ENCODE measurements at regions not wholly inside any gene's neighbourhood (a gene's known extent, or its start where the extent isn't known, plus 50 kb on each side); places are given as distances from the start of the nearest gene placed in this dataset.

DNA sequence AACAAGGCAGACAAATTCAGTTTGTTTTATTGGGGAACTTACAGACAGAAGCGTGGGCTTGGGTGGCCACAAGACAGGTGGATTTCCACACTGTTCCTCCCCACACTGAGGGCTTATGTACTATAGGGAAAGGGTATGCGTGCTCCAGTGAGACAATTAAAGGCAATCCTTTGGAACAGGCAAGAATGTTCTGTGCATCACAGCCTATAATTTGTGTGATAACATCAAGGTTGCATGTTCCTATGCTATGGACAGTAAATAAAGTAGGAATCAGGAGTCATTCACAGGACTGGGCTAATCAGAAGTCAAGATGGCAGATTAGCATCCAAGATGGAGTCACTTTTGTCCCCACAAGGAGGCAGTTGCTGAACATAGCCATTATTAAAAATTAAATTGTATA lies 84.6 kb upstream of the TRIM2 start:
- TF ChIP-seq, protein P1, sequence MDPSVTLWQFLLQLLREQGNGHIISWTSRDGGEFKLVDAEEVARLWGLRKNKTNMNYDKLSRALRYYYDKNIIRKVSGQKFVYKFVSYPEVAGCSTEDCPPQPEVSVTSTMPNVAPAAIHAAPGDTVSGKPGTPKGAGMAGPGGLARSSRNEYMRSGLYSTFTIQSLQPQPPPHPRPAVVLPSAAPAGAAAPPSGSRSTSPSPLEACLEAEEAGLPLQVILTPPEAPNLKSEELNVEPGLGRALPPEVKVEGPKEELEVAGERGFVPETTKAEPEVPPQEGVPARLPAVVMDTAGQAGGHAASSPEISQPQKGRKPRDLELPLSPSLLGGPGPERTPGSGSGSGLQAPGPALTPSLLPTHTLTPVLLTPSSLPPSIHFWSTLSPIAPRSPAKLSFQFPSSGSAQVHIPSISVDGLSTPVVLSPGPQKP (IDR thresholded peaks at IDR 0.05; ENCODE audit: low read depth, low read length) = no peak
- TF ChIP-seq POLR2A (IDR thresholded peaks at IDR 0.05; ENCODE audit: low read length) (no peak), CTCF (IDR thresholded peaks at IDR 0.05) (no peak), MYC (IDR thresholded peaks at IDR 0.05; ENCODE audit: borderline replicate concordance, low read length) (no peak), EHMT2 (IDR thresholded peaks at IDR 0.05; ENCODE audit: low read depth) (no peak)
- TF ChIP-seq, protein P2, sequence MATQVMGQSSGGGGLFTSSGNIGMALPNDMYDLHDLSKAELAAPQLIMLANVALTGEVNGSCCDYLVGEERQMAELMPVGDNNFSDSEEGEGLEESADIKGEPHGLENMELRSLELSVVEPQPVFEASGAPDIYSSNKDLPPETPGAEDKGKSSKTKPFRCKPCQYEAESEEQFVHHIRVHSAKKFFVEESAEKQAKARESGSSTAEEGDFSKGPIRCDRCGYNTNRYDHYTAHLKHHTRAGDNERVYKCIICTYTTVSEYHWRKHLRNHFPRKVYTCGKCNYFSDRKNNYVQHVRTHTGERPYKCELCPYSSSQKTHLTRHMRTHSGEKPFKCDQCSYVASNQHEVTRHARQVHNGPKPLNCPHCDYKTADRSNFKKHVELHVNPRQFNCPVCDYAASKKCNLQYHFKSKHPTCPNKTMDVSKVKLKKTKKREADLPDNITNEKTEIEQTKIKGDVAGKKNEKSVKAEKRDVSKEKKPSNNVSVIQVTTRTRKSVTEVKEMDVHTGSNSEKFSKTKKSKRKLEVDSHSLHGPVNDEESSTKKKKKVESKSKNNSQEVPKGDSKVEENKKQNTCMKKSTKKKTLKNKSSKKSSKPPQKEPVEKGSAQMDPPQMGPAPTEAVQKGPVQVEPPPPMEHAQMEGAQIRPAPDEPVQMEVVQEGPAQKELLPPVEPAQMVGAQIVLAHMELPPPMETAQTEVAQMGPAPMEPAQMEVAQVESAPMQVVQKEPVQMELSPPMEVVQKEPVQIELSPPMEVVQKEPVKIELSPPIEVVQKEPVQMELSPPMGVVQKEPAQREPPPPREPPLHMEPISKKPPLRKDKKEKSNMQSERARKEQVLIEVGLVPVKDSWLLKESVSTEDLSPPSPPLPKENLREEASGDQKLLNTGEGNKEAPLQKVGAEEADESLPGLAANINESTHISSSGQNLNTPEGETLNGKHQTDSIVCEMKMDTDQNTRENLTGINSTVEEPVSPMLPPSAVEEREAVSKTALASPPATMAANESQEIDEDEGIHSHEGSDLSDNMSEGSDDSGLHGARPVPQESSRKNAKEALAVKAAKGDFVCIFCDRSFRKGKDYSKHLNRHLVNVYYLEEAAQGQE (IDR thresholded peaks at IDR 0.05) = no peak
